ENCODE measurements at regions not wholly inside any gene's neighbourhood (a gene's known extent, or its start where the extent isn't known, plus 50 kb on each side); places are given as distances from the start of the nearest gene placed in this dataset.

DNA sequence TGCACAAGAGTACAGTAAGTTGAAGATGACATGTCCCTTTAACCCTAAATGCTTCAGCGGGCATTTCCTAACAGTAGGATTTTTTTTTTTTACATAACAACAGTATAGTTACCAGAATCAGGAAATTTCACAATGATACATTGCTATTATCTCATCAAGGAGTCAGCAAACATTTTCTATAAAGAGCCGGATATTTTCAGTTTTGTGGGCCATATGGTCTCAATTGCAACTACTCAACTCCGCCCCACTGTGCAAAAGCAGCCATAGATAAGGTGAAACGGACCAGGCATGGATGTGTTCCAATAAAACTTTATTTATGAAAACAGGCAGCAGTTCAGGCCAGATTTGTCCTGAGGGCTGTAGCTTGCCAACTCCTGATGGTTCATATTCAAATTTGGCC, 130.6 kb downstream of the SMAD6 start:
- DNase-seq = peak in 1 of 2 donors; percentile 19

DNA sequence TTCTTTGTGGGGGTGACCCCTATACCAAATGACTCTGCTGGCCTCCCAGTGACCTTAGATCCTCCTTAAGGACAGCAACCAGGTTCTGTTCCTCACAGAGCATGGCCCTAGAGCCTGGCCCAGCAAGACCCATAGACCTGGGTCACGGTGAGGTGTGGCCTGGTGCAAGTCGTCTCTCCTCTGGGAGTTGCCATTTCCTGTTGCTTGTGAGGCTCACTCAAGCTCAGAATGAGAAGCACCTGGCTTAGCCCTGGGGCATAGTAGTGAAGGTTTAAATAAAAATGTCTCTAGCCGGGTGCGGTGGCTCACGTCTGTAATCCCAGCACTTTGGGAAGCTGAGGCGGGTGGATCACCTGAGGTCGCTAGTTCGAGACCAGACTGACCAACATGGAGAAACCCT, 131.3 kb downstream of the SMAD6 start:
- peak in 1 of 2 donors; percentile 34 for DNase-seq

DNA sequence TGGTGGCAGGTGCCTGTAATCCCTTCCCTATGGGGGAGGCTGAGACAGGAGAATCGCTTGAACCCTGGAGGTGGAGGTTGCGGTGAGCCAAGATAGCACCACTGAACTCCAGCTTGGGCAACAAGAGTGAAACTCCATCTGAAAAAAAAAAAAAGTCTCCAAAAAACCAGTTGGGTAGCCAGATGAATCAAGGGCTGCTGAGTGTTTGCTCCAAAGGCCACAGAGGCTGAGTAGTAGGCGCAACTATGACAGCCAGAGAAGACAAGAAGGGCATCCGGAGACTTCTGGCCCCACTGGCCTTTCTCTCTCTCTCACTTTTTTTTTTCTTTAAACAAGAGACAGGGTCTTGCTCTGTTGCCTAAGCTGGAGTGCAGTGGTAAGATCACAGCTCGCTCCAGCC, 131.8 kb downstream of the SMAD6 start:
- no peak for DNase-seq

DNA sequence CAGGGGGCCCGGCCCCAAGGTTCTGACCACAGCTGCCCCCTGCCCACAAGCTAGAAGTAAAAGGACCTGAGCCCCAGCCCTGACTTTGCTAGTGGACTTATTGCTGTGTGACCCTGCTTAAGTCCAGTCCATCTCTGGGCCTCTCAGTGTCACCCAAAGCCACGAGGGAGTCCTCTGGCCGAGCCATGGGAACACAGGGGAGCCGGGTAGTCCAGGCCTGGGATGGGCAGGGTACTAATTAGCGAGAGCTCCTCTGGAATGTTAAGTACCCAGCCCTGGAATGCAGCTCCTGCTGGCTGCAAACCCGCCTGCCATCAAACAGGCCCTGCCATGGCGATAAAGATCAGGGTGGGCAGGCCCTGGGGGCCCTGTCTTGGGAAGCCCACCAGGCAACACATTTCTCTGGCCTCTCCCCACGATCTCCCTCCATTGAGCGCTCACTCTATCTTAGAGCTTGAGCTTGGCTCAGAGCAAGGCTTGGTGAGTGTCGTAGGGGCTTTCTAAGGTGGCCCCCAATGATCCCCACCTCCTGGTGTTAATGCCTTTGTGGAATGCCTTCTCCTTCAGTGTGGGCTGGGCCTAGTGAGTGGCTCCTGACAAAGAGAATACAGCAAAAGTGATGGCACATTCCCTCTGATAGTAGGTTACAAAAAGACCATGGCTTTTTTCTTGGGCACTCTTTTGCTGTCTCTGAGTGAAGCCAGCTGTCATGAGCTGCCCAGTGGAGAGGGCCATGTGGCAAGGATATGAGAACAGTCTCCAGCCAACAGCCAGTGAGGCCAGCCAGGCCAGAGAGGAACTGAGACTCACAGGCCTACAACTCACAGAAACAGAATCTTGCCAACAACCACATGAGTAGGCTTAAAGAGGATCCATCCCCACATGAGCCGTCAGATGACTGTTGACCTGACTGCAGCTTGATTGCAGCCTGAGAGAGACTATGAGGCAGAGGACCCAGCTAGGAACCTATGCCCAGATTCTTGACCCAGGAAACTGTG, 133.1 kb downstream of the SMAD6 start:
- DNase-seq = peak in 1 of 2 donors; percentile 33

DNA sequence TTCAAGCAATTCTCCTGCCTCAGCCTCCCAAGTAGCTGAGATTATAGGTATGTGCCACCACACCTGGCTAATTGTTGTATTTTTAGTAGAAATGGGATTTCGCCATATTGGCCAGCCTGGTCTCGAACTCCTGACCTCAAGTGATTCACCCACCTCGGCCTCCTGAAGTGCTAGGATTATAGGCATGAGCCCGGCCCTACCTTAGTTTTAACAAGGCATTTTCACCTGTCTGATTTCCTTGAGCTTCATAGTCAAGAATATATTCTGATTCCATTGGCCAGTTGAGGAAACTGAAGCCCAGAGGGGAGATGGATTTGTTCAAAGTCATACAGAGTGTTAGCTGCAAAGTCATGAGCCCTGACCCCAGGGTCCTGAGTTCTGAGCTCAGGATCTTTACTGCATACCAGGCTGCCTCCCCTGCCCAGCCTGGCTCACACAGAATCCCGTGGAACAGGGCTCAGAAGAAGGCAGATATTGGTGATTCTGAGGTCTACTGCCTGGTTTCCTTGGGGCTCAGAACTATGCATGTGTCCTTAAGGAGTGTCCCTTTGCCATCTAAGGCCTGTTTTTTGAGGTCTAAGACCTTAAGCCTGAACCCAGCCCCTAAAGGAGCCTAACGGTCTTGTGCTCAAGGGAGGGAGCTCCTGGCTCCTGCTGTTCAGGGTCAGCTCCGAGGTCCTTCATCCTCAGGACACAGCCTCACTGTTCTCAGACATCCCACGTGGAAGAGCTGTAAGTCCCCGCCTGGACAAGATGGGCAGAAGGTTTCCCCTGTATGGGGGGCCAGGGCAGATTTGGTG, 134.4 kb downstream of the SMAD6 start:
- no peak for DNase-seq

DNA sequence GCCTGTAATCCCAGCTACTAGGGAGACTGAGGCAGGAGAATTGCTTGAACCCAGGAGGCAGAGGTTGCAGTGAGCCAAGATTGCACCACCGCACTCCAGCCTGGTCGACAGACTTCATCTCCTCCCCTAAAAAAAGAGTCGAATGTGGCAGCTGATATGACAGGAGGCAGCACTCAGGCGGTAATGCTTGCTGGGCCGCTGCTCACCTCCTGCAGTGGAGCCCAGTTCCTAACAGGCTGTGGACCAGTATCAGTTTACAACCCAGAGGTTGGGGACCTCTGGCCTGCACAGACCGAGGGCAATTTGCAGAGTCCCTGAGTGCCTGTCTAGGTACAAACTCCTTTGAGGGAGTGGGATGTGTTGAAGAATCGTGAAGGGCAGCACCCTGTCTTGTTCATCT, 136.2 kb downstream of the SMAD6 start:
- no peak for DNase-seq

DNA sequence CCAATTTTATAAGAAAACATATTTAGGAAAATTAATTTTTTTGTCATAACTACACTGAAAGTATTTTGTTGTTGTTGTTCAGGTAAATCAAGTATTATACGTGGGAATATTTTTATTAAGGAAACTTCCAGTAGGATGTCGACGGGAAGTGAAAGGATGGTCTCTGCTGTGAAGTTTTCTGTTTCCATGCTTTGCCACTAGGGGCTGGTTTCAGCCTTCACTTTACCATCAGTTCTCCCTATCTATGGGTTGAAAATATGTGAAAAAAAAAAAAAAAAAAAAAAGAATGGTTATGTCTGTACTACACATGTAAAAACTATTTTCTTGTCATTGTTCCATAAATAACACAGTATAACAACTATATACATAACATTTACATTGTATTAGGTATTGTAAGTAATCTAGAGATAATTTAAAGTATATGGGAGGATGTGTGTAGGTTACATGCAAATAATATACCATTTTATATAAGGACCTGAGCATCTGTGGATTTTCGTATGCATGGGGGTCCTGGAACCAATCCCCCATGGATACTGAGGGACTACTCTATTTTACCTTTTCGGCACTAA, 136.7 kb downstream of the SMAD6 start:
- DNase-seq = no peak

DNA sequence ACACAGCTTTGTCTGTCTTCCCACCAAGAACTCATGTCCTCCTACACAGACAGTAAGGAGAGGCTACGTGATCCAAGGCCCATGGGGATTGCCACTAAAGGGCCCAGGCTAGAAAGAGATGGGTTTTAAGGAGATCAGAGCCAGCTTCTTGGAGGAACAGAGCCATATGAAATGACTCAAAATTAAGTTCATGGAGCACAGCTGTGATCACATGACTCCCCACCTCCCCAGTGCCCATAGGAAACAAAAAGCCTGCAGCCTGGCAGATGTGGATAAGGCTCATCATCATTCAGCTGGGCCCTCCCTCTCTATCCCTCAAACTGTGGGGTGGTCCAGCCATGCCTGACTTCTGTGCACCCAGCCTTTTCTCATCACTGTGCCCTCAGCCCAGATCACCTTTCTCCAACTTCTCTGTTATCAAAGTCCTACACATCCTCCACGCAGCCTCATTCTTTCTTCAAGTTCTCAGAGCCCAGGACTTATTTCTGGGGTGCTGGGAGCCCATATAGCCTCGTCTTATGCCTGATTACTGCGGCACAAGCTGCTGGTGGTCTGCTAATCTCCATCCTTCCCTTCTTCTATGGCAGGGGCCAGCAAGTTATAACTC, 137.6 kb downstream of the SMAD6 start:
- no peak for DNase-seq

DNA sequence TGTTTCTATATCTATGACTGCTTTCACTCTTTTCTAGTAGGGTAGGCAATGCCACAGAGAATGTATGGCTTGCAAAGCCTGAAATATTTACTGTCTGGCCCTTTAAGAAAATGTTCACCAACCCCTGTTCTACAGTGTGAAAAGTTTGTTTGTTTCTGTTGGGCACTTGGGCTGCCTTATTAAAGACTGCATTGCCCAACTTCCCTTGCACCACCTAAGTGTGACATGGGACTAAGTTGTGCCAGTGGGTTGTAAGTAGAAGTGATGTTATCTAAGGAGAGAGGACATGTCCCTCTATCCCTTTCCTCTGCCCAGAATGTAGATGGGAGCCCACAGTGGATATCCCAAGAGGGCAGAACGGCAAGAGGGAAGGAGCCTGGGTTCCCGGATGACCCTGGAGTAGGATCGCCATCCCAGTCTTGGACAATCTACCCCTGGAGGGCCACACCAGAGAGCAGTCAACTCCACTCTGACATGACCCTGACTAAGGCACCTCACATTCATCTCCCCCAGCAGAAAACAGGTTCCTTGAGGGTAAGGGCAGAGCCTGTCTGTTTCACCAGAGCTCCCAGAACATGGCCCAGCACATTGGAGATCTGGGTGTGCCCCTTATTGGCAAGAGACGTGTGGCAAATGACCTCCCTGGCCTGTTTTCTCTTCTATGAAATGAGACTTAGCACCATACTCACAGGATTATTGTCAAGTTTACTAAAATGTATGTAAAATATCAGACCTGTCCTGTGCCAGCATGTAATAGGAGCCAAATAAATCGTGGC, 138.8 kb downstream of the SMAD6 start:
- no peak for DNase-seq

DNA sequence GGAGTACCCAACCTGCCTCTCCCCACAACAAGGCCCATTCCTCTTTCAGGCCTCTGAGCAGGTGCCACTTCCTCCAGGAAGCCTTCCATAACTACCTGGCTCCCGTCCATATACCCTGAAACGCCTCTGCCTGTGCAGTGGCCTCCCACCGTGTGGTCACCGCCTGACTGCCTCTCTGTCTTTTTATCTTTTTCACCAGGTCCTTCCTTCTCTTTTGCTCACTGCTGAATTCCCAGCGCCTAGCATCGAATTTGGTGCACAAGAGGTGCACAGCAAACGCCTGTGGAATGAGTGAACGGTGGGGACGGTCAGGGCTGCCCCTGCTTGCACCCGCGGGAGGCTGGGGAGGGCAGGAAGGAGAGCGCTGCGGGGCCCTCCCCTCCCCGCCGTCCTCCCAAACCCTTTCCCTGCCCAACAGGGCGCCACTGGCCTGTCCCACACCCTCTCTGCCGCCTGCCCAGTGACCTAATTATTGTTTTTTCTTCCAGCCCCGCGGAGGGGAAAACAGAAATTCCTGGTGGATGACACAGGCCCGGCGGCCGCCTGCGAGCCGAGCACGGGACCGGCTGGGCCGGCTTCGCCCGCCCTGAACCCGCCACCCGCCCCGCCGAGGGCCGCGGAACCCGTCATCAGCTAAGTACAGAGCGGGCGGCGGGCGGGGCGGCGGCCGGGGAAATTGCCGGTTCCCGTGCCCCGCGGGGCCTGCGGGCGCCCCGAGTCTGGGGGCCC, 140.1 kb downstream of the SMAD6 start:
- DNase-seq = peak in 1 of 2 donors; percentile 47

DNA sequence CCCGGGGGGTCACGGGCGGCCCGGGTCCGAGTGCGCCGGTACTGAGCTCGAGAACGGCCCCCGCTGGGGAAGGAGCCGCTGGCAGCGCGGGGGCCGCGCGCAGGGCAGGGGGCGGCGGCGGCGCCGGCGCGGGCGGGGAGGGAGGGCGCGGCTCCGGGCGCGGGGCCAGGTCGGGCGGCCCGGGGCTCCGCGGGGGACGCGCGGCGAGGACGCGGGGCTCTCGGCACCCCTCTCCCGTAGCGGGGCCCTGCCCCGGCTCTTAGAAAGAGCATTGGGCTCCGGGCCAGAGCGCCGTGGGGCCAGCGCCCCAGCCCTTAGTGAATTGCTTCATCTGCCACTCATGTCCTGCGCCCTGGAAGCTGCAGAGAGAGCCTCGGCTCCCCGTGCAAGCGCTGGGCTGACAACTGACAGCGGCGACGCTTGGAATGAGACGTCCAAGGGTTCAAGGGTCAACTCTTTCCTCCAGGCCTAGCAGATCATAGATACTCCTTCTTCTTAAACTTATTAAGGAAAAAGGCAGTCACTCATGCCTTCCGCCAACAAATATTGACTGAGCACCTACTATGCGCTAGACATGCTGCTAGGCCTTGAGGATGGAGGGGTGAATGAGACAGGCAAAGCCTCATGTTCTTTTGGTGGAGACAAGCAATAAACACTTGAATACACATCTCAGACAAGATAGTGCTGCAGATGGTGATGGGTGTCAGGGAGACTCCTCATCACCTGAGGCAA, 140.8 kb downstream of the SMAD6 start:
- DNase-seq = peak in 1 of 2 donors; percentile 38

DNA sequence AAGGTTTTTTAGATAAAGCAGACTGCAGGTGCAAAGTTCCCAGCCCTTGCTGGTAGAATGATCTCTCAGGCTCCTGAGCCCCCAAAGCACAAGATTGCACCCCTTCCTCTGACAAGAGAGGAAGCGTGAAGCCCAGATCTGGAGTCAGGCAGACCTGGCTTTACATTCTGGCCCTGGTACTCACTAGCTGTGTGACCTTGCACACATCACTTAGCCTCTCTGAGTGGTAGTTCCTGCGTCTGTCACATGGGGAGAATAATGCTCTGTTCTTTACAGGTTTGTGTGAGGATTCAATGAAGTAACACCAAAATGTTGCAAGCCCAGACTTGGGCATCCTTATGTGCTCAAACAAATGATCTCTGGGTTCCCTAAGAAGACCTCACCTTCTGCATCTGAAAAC, 141.5 kb downstream of the SMAD6 start:
- DNase-seq = no peak

DNA sequence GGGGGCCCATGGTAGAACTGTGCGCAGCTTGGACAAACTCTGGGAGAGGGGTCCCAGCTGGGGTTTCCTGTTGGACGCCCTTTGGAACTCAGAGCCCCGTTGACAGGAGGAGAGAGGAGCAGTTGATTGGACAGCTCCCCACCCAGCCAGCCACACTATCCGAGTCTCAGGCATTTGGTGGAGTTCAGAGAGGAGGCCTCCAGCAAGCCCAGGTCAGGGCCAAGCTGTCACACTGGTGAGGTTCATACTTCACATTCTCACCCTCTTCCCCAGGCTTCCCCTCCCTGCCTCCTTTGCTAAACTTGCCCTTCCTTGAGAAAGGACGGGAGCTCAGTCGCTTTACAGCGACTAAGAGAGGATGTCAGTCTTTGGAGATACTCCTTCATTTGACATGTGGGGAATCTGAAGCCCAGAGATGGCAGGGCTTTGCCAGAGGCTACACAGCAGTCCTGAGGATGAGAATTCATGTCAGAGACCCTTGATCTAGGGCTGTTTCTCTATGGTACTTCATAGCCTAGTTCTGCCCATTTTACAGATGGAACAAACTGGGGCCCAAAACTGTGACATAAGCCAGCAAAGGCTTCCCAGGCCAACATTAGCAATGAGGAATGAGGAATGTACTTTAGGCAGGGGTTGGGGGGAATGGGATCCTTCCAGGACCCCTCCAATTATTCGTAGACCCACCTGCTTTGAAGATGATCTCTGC, 142.2 kb downstream of the SMAD6 start:
- DNase-seq = no peak

DNA sequence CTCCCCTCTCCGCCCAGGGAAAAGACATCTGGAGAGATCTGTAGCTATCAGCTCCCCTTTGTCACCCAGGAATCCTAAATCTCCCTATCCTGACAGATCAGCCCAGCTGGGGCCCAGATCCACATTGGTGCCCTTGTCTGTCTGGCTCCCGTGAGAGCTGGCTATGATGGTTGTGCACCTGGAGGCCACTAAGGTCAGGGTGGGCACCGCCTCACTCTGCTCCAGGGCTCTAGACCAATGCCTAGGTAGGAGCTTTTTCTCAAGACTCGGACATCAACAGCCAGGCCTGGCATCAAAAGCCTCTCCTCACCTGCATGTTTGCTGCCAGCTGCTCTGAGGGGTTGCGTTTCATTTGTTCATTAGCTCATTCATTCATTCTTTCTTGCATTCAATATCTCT, 142.7 kb downstream of the SMAD6 start:
- no peak for DNase-seq

DNA sequence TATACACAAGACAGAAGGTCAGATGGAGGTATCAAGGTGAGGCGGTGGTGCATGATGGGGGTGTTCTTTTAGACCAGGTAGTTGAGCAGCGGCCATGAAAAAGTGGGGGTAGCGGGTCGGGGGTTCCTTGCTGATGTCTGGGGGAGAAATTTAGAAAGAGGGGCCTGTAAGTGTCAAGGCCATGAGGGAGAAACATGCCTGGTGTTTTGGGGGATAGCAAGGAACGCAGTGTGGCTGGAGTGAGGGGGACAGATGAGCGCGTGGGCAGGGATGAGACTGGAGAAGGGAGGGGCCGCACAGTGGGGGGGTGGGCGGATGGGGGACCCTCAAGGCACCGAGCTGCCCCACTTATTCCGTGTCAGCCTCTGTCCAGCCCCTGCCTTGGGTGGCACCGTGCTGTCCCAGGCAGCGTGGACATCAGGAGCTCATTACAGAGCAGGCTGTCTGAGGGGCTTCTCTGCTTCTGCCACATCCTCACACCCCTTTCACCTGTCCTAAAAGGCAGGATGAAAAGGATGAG, 143.3 kb downstream of the SMAD6 start:
- no peak for DNase-seq

DNA sequence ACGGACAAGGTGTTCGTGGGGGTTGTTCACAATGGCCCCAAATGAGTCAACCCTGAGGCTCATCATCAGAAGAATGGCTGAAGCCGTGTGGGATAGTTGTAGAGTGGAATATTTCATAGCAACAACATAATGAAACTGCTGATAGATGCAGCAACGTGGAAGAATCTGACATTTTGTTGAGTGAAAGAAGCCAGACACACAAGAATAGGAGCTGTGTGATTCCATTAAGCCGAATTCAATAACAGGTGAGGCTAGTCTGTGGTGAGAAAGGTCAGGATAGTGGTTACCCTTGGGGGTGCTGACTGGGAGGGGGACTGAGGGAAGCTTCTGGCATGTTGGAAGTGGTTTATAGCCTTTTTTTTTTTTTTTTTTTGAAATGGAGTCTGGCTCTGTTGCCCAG, 144.0 kb downstream of the SMAD6 start:
- no peak for DNase-seq

DNA sequence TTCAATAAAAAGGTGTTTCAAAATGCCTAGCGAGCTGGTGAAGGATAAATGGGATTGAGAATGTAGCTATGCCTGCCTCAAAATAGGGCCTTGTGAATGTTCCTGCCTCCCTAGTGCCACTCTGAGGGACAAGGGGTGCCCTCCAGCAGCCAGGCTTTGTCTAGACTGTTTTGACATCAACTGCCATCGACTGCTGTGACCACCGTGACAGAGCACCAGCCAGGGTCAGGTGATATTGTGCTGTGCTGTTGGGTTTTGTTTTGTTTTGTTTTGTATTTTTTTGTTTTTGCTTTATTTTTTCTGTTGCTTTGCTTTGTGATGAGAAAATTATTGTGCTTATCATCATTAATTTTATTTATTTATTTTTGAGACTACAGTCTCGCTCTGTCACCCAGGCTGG, 144.8 kb downstream of the SMAD6 start:
- DNase-seq = no peak

DNA sequence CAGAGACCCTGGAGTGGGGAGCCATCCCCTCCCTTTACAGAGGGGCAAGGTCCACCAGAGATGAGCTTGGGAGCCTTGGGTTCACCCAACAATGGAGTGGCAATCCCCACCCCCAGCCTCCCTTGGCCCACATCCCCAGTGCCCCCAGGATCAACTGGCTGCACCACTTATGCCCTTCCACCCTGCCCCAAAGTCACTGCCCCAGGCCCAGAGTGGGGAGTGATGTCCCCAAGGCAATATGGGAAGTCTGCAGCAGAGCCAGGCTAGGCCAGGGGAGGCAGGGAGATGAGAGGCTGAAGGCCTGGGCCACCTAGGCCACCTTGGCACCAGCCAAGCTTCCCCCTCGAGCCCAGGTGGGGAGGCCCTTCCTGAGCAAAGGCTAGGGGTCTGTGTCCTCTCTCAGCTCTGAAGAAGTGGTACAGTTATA, 145.5 kb downstream of the SMAD6 start:
- no peak for DNase-seq

DNA sequence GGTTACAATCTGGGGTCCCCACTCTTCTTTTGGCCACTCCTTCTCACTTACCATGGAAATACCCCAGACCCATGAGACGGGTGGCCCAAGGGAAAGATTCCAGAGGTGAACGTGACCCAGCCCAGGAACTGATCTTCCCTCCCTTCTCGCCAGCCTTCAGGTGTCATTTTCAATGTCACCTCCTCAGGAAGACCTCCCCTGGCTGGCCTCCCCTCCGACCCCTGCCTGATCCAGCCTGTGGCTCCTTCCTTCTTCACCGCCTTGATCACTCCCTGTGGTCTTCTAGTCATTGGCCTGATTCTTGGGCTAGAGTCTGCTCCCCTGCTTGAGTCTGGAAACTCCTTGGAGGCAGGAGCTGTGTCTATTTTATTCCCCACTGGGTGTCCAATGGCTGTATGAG, 146.1 kb downstream of the SMAD6 start:
- DNase-seq = no peak
